ENCODE measurements at regions not wholly inside any gene's neighbourhood (a gene's known extent, or its start where the extent isn't known, plus 50 kb on each side); places are given as distances from the start of the nearest gene placed in this dataset.

DNA sequence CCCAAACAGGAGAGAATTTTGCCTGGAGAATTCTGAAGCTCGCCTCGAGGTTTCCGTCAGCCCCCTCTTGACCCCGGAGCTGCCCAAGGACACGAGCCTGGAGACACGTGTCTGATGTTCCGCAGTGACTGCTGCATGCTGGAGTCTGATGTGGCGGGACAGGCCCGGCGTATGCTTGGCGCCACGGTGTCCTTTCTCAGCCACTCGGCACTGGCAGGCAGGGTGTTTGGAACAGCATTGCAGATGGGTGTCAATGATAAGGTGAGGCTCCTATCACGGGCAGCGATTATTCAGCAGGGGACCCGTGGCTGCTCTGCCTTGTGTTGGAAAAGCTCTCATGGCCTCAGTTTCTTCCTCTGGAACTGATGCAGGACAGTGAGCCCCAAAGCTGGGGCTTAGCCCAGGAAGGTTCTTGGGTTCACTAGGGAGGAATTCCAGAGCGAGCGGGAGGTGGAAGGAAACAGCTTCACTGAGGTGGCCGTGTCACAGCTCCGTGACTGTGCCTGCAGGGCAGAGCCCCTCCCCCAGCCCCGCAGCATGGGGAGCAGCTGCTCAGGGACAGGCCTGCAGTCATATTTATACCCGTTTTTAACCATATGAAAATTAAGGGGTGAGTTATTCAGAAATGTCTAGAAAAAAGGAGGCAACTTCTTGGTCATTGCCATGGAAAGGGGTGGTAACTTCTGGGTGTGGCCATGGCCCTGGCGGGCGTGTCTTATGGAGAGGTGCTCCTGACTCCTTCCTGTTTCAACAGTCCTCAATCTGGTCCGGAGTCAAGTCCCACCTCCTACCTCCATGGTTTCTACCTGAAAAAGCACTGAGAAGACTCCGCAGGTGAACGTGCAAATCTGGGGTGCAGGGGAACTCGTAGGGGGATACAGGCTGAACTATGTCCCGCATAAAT lies 123.4 kb downstream of the SIK1 start:
- H3K4me3 ChIP-seq (ENCODE audit: low read depth, low read length): no peak overlapping the region
- peak; percentile 59 for DNase-seq
- TF ChIP-seq, protein P1, sequence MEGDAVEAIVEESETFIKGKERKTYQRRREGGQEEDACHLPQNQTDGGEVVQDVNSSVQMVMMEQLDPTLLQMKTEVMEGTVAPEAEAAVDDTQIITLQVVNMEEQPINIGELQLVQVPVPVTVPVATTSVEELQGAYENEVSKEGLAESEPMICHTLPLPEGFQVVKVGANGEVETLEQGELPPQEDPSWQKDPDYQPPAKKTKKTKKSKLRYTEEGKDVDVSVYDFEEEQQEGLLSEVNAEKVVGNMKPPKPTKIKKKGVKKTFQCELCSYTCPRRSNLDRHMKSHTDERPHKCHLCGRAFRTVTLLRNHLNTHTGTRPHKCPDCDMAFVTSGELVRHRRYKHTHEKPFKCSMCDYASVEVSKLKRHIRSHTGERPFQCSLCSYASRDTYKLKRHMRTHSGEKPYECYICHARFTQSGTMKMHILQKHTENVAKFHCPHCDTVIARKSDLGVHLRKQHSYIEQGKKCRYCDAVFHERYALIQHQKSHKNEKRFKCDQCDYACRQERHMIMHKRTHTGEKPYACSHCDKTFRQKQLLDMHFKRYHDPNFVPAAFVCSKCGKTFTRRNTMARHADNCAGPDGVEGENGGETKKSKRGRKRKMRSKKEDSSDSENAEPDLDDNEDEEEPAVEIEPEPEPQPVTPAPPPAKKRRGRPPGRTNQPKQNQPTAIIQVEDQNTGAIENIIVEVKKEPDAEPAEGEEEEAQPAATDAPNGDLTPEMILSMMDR (IDR thresholded peaks at IDR 0.05; ENCODE audit: low read depth, low read length): no peak
- peaks cover 21% of the 10 kb centered on the region for H3K4me1 ChIP-seq
- no peaks in the 10 kb centered on the region for H3K9me3 ChIP-seq
- H3K36me3 ChIP-seq: no peaks in the 10 kb centered on the region
- H3K27me3 ChIP-seq: no peaks in the 10 kb centered on the region

DNA sequence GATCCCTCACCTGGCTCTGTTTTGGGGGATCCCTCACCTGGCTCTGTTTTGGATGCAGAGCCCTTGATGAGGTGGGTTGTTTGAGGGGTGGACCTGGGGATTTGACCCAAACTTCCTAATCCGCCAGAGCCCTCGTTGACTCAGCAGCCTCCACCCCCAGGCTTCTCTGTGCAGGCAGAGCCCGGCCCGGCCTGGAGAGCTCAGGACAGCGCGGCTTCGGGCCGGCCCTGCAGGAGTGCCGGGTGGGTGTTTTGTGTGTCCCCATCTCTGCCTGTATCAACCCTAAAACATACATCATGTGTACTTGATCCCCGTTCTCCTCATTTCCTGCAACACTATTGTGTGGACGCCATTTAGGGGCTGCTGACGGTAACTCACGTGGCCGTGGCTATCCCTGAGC lies 124.2 kb downstream of the SIK1 start:
- no peak overlapping the region for H3K4me3 ChIP-seq (ENCODE audit: low read depth, low read length)
- H3K36me3 ChIP-seq: no peaks in the 10 kb centered on the region
- H3K27me3 ChIP-seq: no peaks in the 10 kb centered on the region
- no peak for DNase-seq
- H3K9me3 ChIP-seq: no peaks in the 10 kb centered on the region
- TF ChIP-seq, protein P1 (IDR thresholded peaks at IDR 0.05; ENCODE audit: low read depth, low read length): no peak
- H3K4me1 ChIP-seq: peaks cover 21% of the 10 kb centered on the region

DNA sequence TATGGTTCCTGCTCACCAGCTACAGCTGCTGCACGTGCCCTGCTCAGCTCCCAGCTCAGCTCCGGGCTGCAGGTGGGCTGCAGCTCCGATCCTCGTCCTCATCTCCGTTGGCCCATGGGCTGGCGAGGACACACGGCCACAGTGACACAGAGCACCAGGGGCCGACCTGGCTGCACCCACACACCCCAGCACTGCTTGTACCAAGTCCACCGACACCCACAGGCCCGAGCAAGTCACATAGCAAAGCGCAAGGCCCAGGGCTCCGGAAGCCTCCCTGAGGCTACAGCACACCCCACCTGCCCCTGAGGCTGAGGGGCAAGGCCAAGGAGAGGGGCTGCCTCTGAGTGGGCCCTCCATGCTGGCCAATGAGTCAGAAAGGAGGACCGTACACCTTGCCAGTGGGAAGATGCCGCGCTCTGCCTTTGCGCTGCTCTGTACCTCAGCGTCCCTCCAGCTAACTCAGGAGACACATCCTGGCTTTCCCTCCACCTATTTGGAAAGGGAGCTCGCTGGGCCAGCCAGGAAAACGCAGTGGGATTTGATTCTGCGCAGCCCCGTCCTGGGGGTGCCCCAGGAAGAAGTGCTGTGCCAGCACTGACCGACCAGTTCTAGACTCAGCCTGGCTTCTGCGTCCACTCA lies 124.8 kb downstream of the SIK1 start:
- no peak for DNase-seq
- H3K4me1 ChIP-seq: peaks cover 18% of the 10 kb centered on the region
- no peak overlapping the region for H3K4me3 ChIP-seq (ENCODE audit: low read depth, low read length)
- no peaks in the 10 kb centered on the region for H3K36me3 ChIP-seq
- TF ChIP-seq, protein P1 (IDR thresholded peaks at IDR 0.05; ENCODE audit: low read depth, low read length): no peak
- no peaks in the 10 kb centered on the region for H3K9me3 ChIP-seq
- H3K27me3 ChIP-seq: no peaks in the 10 kb centered on the region

DNA sequence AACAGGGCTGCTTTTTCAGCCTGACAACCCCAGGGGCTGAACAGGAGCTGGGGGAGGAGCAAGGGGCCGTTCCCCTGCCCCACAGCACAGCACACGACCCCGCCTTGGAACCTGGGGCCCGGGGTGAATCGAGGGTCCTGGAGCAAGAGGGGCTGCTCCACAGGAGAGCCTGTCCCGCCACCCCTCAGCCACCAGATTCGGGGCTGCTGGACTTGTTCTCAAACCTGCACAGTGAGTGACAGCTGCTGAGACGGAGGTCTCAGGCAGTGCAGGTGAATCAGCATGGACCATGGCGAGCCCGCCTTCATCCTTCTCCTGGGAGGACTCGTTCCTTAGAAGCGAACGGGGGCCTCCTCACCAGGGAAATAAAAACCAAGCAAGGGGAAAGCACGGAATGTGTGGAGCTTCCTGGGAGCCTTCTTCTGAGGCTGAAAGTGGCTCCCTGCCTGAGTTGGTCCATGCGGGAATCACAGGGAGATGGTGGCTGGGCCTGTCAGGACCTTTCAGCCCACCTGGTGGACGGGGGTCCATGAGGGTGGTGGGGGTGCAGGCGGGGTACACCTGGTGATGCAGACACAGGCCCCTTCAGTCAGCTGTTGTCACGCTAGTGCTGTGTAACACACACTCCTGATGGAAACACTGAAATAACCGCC lies 125.4 kb downstream of the SIK1 start:
- Histone ChIP-seq H3K4me1 (peaks cover 12% of the 10 kb centered on the region; the same call in 1 of the 2 replicates), H3K36me3 (no peaks in the 10 kb centered on the region), H3K4me3 (ENCODE audit: low read depth, low read length) (no peak overlapping the region), H3K9me3 (no peaks in the 10 kb centered on the region), H3K27me3 (no peaks in the 10 kb centered on the region)
- TF ChIP-seq, protein P1 (IDR thresholded peaks at IDR 0.05; ENCODE audit: low read depth, low read length): no peak
- no peak for DNase-seq

DNA sequence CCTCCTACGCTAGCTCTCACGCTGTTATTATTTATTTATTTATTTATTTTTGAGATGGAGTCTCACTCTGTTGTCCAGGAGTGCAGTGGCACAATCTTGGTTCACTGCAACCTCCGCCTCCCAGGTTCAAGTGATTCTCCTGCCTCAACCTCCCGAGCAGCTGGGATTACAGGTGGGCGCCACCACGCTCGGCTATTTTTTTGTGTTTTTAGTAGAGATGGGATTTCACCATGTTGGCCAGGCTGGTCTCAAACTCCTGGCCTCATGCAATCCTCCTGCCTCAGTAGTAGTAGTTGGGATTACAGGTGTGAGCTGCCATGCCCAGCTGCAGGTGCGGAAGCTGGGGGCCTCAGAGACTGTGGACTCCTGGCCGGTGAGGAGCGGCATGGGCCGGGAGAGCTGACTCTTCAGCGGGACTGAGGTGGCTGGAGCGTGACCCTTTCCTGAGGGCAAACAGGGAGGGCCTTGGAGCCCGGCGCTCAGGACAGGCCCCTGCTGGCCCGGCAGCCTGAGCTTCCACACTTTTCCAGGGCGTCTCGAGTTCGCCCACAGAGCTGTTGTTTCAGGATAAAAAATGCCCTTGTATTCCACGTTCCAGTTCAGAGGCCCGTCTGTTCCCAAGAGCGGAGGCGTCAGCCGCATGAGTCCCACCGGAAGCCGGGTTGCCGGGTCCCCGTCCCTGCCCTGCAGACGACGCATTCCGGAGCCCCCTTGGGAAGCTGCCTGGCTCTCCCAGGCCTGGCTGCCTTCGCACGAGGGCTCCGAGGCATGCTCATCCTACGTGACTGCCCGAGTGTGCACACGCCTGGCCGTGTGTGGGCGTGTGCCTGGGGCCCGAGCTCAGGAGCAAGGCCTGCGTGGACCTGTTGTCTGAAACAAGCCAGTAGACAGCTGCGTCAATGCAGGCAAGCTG lies 126.2 kb downstream of the SIK1 start:
- Histone ChIP-seq H3K4me3 (ENCODE audit: low read depth, low read length) (no peak overlapping the region), H3K4me1 (peaks cover 12% of the 10 kb centered on the region; the same call in 1 of the 2 replicates), H3K9me3 (no peaks in the 10 kb centered on the region), H3K36me3 (no peaks in the 10 kb centered on the region), H3K27me3 (no peaks in the 10 kb centered on the region)
- no peak for DNase-seq
- TF ChIP-seq, protein P1 (IDR thresholded peaks at IDR 0.05; ENCODE audit: low read depth, low read length): no peak
